ENCODE measurements at regions not wholly inside any gene's neighbourhood (a gene's known extent, or its start where the extent isn't known, plus 50 kb on each side); places are given as distances from the start of the nearest gene placed in this dataset.

DNA sequence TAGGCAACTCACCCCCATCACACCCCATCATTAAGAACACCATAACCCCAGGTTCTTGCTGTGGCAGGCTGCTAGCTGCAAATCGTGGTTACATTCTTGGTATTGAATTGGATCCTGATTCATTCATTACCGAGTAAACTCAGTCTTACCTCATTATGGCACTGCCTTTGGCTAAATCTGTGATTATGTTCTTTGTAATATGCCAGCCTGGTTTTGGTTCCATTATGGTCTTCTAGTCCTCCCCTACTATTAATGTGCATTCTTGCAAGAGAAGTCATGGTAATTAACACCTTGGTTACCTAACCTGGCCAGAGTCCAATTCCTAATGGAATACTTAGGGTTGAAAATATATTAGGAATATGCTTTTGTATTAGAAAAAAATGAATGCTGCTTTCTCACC lies 258.9 kb upstream of the APCDD1 start:
- Histone ChIP-seq H3K4me1 (ENCODE audit: control insufficient read depth, insufficient read depth, low read length) (no peaks in the 10 kb centered on the region), H3K36me3 (ENCODE audit: control insufficient read depth, insufficient read depth, low read length) (no peaks in the 10 kb centered on the region), H3K27me3 (ENCODE audit: control insufficient read depth, insufficient read depth, low read length) (no peaks in the 10 kb centered on the region), H3K4me3 (ENCODE audit: low read length) (no peak overlapping the region), H3K27ac (ENCODE audit: low read length) (no peak overlapping the region), H3K9me3 (ENCODE audit: control insufficient read depth, low read depth, low read length) (no peaks in the 10 kb centered on the region)
- no CpG with 5 or more reads among the region's 2 CpGs for WGBS (ENCODE audit: insufficient coverage, low lambda C conversion rate)
- DNase-seq: no peak

DNA sequence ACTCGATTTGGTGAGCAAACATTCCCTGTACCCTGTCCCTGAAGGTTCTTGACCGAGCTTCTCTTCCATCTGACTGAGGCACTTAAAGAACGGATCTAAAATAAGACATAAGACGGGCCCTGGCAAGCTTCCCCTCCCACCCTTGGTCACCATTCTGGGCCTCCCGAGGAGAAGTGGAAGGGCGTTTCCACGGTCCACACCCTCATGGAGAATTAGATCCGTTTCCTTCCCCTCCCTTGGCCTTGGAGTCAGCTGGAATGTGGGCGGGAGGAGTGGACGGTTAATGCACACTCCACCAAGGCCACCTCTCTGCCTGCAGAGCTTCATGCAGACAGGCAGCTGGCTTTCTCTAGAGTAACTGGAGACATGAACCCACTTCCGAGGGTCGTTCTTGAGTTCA lies 257.3 kb upstream of the APCDD1 start:
- H3K4me3 ChIP-seq (ENCODE audit: low read length): no peak overlapping the region
- H3K27me3 ChIP-seq (ENCODE audit: control insufficient read depth, insufficient read depth, low read length): no peaks in the 10 kb centered on the region
- H3K36me3 ChIP-seq (ENCODE audit: control insufficient read depth, insufficient read depth, low read length): no peaks in the 10 kb centered on the region
- no peaks in the 10 kb centered on the region for H3K4me1 ChIP-seq (ENCODE audit: control insufficient read depth, insufficient read depth, low read length)
- DNase-seq: peak; percentile 12 to 26
- no peaks in the 10 kb centered on the region for H3K9me3 ChIP-seq (ENCODE audit: control insufficient read depth, low read depth, low read length)
- no peak overlapping the region for H3K27ac ChIP-seq (ENCODE audit: low read length)
- WGBS (ENCODE audit: insufficient coverage, low lambda C conversion rate): no CpG with 5 or more reads among the region's 12 CpGs

DNA sequence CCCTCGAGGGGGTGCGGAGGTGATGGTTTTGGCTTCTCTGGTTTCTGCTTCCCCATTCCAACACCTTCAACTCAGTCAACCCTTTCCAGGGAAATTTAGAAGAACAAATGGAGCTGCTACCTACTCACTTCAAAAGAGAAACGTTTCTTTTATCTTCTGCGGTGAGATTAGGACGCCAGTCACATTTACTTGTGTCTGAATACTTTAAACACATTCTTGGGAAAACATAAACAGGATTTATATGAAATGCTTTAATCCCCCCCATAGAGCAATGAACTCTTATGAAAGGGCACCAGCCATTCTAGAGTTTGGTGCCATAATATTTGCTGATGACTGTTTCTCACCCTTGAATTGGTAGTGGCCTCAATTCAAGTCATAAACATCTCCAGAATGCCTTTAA lies 253.2 kb upstream of the APCDD1 start:
- Histone ChIP-seq H3K36me3 (ENCODE audit: control insufficient read depth, insufficient read depth, low read length) (no peaks in the 10 kb centered on the region), H3K4me1 (ENCODE audit: control insufficient read depth, insufficient read depth, low read length) (no peaks in the 10 kb centered on the region), H3K4me3 (ENCODE audit: low read length) (no peak overlapping the region), H3K9me3 (ENCODE audit: control insufficient read depth, low read depth, low read length) (no peaks in the 10 kb centered on the region), H3K27me3 (ENCODE audit: control insufficient read depth, insufficient read depth, low read length) (no peaks in the 10 kb centered on the region), H3K27ac (ENCODE audit: low read length) (no peak overlapping the region)
- WGBS (ENCODE audit: insufficient coverage, low lambda C conversion rate): 90% methylated on average over 2 of the region's 5 CpGs
- no peak for DNase-seq

DNA sequence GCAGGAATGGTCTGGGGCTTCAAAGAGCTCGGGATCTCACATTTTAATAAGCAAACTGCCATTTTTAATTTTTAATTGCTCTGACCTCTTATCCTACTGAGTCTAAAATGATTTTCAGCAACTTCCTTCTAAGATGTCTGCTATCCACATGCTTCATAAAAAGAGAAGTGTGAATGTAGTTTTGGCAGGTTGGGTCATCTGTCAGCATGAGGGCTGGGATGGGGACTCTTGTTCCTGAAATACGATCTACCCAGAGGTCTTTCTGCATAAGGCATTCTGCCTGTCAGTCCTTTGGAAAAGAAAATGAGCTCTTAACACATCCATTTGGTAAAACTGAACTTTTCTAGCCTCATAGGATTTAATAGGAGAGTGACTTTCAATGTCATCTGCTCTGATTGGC lies 252.8 kb upstream of the APCDD1 start:
- DNase-seq: no peak
- no peaks in the 10 kb centered on the region for H3K4me1 ChIP-seq (ENCODE audit: control insufficient read depth, insufficient read depth, low read length)
- H3K4me3 ChIP-seq (ENCODE audit: low read length): no peak overlapping the region
- WGBS (ENCODE audit: insufficient coverage, low lambda C conversion rate): no CpG with 5 or more reads among the region's 2 CpGs
- H3K9me3 ChIP-seq (ENCODE audit: control insufficient read depth, low read depth, low read length): no peaks in the 10 kb centered on the region
- H3K27ac ChIP-seq (ENCODE audit: low read length): no peak overlapping the region
- no peaks in the 10 kb centered on the region for H3K27me3 ChIP-seq (ENCODE audit: control insufficient read depth, insufficient read depth, low read length)
- no peaks in the 10 kb centered on the region for H3K36me3 ChIP-seq (ENCODE audit: control insufficient read depth, insufficient read depth, low read length)

DNA sequence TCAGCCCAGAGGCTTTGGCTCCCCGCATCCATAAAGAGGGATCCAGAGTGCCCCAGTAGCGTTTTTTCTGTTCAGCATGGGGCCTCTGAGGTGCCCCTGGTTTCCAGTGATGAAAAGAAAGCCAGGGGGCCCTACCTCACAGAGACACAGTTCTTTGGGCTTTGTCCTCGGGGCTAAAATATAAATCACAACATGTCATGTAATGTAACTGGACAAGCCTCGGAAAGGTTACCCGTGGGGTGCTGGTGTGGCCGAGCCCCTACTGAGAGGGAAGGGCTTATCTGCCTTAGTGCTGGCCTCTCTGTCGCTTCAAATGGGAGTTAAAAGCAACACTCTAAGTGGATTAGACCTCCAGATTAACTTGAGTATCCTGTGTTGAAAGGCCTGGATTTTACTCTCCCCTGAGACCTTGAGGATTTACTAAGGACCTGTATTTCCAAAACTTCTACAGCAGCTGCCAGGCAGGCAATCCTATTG lies 251.6 kb upstream of the APCDD1 start:
- Histone ChIP-seq H3K9me3 (ENCODE audit: control insufficient read depth, low read depth, low read length) (no peaks in the 10 kb centered on the region), H3K27me3 (ENCODE audit: control insufficient read depth, insufficient read depth, low read length) (no peaks in the 10 kb centered on the region), H3K27ac (ENCODE audit: low read length) (no peak overlapping the region), H3K36me3 (ENCODE audit: control insufficient read depth, insufficient read depth, low read length) (no peaks in the 10 kb centered on the region), H3K4me3 (ENCODE audit: low read length) (no peak overlapping the region), H3K4me1 (ENCODE audit: control insufficient read depth, insufficient read depth, low read length) (no peaks in the 10 kb centered on the region)
- DNase-seq: no peak
- no CpG with 5 or more reads among the region's 7 CpGs for WGBS (ENCODE audit: insufficient coverage, low lambda C conversion rate)

DNA sequence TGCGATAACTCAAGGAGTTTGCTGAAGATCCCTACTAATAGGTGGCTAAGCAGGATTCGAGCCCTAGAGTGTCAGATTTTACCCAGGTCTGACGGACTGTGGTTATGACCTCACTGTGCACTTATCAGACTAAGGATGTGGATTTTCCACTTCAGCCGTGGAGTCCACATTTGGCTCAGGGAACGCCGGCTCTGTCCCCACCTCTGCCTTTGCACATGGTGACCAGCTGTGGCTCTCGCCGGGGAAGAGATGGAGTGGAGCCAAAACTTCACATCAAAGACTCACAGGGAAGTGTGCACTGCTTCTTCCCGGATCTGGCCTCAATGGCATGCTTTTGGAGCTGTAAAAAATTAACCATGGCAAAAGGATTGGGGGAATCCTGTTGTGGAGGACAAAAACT lies 249.3 kb upstream of the APCDD1 start:
- no peaks in the 10 kb centered on the region for H3K27me3 ChIP-seq (ENCODE audit: control insufficient read depth, insufficient read depth, low read length)
- no peaks in the 10 kb centered on the region for H3K9me3 ChIP-seq (ENCODE audit: control insufficient read depth, low read depth, low read length)
- H3K4me3 ChIP-seq (ENCODE audit: low read length): no peak overlapping the region
- H3K4me1 ChIP-seq (ENCODE audit: control insufficient read depth, insufficient read depth, low read length): no peaks in the 10 kb centered on the region
- H3K36me3 ChIP-seq (ENCODE audit: control insufficient read depth, insufficient read depth, low read length): no peaks in the 10 kb centered on the region
- no peak overlapping the region for H3K27ac ChIP-seq (ENCODE audit: low read length)
- peak in 1 of 2 donors; percentile 12 for DNase-seq
- WGBS (ENCODE audit: insufficient coverage, low lambda C conversion rate): 60% methylated on average over 1 of the region's 9 CpGs

DNA sequence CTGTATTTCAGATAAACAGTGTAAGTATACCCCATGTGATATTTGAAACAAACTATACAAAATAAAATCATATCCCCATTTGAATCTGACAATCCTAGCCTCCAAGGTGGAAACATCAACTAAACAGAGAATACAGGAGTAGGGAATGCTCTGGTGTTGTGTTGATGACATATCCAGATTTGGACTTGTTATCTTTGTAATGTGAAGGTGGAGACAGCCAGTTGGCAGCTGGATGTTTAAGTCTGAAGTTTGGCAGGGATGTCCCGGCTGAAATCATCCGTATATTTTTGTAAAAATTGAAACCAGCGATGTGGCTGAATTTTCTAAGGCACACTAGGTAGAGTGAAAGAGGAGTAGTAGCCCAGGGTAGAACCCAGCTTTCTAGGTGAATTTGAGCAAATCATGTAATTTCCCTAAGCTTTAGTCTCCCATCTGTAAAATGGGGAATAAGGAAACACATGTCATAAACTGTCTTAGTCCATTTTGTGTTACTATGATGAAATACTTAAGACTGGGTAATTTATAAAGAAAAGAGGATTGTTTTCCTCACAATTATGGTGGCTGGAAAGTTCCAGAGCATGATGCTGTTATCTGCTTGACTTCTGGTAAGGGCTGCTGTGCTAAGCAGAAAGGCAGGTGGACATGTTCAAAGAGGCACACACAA lies 246.6 kb upstream of the APCDD1 start:
- WGBS (ENCODE audit: insufficient coverage, low lambda C conversion rate): 92% methylated on average over 2 of the region's 3 CpGs
- Histone ChIP-seq H3K4me1 (ENCODE audit: control insufficient read depth, insufficient read depth, low read length) (no peaks in the 10 kb centered on the region), H3K36me3 (ENCODE audit: control insufficient read depth, insufficient read depth, low read length) (no peaks in the 10 kb centered on the region), H3K27me3 (ENCODE audit: control insufficient read depth, insufficient read depth, low read length) (no peaks in the 10 kb centered on the region), H3K4me3 (ENCODE audit: low read length) (no peak overlapping the region), H3K9me3 (ENCODE audit: control insufficient read depth, low read depth, low read length) (no peaks in the 10 kb centered on the region), H3K27ac (ENCODE audit: low read length) (no peak overlapping the region)
- DNase-seq: peak in 1 of 2 donors; percentile 12

DNA sequence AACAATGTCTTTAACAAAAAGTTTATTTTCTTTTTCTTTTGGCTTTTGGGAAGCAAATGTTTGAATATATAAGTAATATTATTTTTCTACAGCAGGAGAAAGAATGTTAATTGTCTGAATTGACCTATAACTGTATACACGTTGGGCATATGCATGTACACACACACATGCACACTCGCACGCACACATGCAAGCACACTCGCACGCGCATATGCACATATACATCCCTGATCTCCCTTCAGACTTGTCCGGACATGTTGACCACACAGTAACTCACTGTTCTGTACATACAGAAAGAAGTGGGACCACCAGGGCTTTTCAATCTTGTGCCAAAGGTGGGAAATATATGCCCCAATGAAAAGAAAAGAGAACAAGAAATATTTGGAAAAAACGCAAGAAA lies 245.1 kb upstream of the APCDD1 start:
- no peak overlapping the region for H3K4me3 ChIP-seq (ENCODE audit: low read length)
- H3K4me1 ChIP-seq (ENCODE audit: control insufficient read depth, insufficient read depth, low read length): no peaks in the 10 kb centered on the region
- H3K27ac ChIP-seq (ENCODE audit: low read length): no peak overlapping the region
- no peaks in the 10 kb centered on the region for H3K27me3 ChIP-seq (ENCODE audit: control insufficient read depth, insufficient read depth, low read length)
- no peaks in the 10 kb centered on the region for H3K36me3 ChIP-seq (ENCODE audit: control insufficient read depth, insufficient read depth, low read length)
- H3K9me3 ChIP-seq (ENCODE audit: control insufficient read depth, low read depth, low read length): no peaks in the 10 kb centered on the region
- no peak for DNase-seq
- whole genome bisulfite sequencing (ENCODE audit: insufficient coverage, low lambda C conversion rate): 100% methylated on average over 1 of the region's 8 CpGs

DNA sequence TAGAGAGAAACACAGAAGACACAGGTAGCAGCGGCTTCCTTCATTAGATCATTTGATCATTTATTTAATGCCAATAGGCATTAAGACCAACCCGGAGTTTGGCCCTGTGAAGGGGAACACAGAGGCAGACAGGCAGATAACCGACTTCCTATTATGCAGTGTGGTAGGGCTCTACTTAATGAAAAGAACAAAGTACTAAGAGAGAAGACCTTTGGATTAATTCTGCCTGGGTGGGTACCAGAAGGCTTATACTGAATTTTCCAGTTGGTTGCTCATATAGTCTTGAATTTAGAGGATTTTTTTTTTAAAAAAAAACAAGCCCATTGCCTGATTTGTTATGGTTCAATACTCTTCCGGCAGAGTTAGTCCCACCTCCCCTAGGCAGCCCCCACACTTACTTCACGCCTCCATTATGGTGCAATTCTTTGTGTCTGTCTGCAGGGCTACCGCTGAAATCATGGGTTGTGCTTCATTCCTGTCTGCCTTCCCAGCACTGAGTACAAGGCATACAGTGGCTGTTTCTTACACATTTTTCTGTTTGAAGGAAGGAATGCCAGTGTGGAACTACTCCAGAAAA lies 244.3 kb upstream of the APCDD1 start:
- H3K27ac ChIP-seq (ENCODE audit: low read length): no peak overlapping the region
- no peaks in the 10 kb centered on the region for H3K27me3 ChIP-seq (ENCODE audit: control insufficient read depth, insufficient read depth, low read length)
- no peaks in the 10 kb centered on the region for H3K9me3 ChIP-seq (ENCODE audit: control insufficient read depth, low read depth, low read length)
- WGBS (ENCODE audit: insufficient coverage, low lambda C conversion rate): 89% methylated on average over 5 of the region's 6 CpGs
- no peaks in the 10 kb centered on the region for H3K36me3 ChIP-seq (ENCODE audit: control insufficient read depth, insufficient read depth, low read length)
- DNase-seq: no peak
- no peak overlapping the region for H3K4me3 ChIP-seq (ENCODE audit: low read length)
- no peaks in the 10 kb centered on the region for H3K4me1 ChIP-seq (ENCODE audit: control insufficient read depth, insufficient read depth, low read length)

DNA sequence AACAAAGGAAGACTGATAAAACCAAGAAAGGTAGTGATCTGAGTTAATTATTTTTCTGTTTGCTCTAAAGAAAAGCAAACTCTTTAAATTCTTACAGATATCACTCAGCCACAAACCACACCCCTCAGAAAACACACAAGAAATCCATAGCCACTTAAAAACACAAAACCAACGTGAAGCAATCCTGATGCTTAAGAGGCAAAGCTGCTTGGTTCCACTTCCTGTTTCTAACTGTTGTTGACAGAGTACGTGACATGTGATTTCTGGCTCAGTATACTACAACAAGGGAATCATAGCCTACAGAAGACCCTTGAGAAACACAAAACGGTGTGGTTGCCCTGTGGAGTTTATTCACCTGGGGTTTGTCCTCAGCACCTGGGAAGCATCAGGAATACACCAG lies 240.9 kb upstream of the APCDD1 start:
- no peak overlapping the region for H3K27ac ChIP-seq (ENCODE audit: low read length)
- H3K4me1 ChIP-seq (ENCODE audit: control insufficient read depth, insufficient read depth, low read length): no peaks in the 10 kb centered on the region
- no CpG with 5 or more reads among the region's 3 CpGs for WGBS (ENCODE audit: insufficient coverage, low lambda C conversion rate)
- DNase-seq: peak in 1 of 2 donors; percentile 22
- no peak overlapping the region for H3K4me3 ChIP-seq (ENCODE audit: low read length)
- no peaks in the 10 kb centered on the region for H3K27me3 ChIP-seq (ENCODE audit: control insufficient read depth, insufficient read depth, low read length)
- no peaks in the 10 kb centered on the region for H3K9me3 ChIP-seq (ENCODE audit: control insufficient read depth, low read depth, low read length)
- no peaks in the 10 kb centered on the region for H3K36me3 ChIP-seq (ENCODE audit: control insufficient read depth, insufficient read depth, low read length)

DNA sequence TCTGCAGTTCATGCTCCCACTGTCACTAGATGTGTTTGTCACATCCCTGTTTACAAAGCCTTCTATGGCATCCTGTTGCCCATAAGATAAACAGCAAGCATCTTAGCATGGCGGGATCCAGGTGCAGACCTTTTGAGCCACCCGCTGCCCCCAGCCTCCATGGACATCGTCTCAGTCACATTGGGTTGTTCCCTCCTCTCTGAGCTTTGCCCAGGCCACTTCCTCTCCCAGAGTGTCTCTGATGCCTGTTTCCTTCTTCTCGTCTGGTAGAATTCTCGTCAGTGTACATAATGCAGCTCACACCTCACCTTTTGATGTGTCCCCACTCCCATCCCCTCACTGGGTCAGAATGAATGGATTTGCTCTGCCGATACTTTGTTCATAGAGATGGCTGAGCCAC lies 239.0 kb upstream of the APCDD1 start:
- Histone ChIP-seq H3K36me3 (ENCODE audit: control insufficient read depth, insufficient read depth, low read length) (no peaks in the 10 kb centered on the region), H3K27ac (ENCODE audit: low read length) (no peak overlapping the region), H3K4me1 (ENCODE audit: control insufficient read depth, insufficient read depth, low read length) (no peaks in the 10 kb centered on the region), H3K4me3 (ENCODE audit: low read length) (no peak overlapping the region), H3K9me3 (ENCODE audit: control insufficient read depth, low read depth, low read length) (no peaks in the 10 kb centered on the region), H3K27me3 (ENCODE audit: control insufficient read depth, insufficient read depth, low read length) (no peaks in the 10 kb centered on the region)
- no peak for DNase-seq
- WGBS (ENCODE audit: insufficient coverage, low lambda C conversion rate): no CpG with 5 or more reads among the region's 6 CpGs

Data from large intestine (tissue), 3 donors.